ENCODE measurements at regions not wholly inside any gene's neighbourhood (a gene's known extent, or its start where the extent isn't known, plus 50 kb on each side); places are given as distances from the start of the nearest gene placed in this dataset.

DNA sequence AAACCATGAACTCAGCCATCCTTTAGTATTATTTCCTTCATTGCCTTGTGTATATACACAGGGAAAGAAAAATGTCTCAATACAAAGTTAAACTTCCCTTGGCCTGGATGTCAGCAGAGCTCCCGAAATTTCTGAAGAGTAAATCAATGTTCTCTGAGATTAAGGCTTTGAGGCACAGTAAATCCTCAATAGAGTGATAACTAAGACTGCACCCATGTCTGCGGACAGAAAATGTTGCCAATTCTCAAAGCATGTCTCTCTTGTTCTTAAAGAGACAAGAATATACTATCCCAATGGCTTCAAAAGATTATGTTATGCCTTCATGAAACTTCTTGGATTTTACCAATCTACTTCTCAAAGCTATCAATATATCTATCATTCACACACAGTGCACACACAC, 1196.7 kb upstream of the TENM4 start (continued):
- TF ChIP-seq MAX (IDR thresholded peaks at IDR 0.05) (no peak), SAP30 (IDR thresholded peaks at IDR 0.05; ENCODE audit: insufficient read depth, insufficient replicate concordance, low read length) (no peak), SP2 (IDR thresholded peaks at IDR 0.05; ENCODE audit: low read length) (no peak), RAD21 (IDR thresholded peaks at IDR 0.05 in 1 of 2, conservative IDR thresholded peaks at IDR 0.05 in 1 of 2; ENCODE audit: low read depth in 2 of 2, low read length in 2 of 2) (no peak)
- TF ChIP-seq, protein P1, sequence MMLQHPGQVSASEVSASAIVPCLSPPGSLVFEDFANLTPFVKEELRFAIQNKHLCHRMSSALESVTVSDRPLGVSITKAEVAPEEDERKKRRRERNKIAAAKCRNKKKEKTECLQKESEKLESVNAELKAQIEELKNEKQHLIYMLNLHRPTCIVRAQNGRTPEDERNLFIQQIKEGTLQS (IDR thresholded peaks at IDR 0.05; ENCODE audit: insufficient read depth, low read depth, low read length) = no peak

All from H1 (cell line).